ENCODE measurements at regions not wholly inside any gene's neighbourhood (a gene's known extent, or its start where the extent isn't known, plus 50 kb on each side); places are given as distances from the start of the nearest gene placed in this dataset.

DNA sequence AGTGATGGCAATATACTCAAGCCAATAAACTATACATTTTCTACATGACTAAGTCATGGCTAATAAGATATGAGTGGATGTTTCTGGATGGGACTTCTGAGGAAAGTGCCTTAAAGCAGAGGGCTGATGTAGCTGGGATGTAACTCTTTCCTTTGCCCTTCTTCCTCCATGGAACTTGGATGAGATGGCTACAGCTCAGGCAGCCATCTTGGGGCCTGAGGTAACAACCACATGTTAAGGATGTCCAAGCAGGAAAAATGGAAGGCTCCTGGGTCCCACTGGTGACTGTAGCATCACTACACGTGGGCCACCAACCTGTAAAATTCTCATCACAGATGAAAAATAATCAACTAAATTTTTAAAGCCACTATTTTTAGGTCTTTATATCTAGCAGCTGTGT is 54.4 kb upstream of the GRIP1 start:
- H3K4me1 ChIP-seq, result no peaks in the 10 kb centered on the region
- ATAC-seq (no peak), DNase-seq (no peak)
- intact Hi-C loops (cut with DNase I), result no loop called here
- 68 to 77% methylated on average over 1 of the region's 1 CpG for WGBS, 2 donors
- no peak overlapping the region for H3K4me3 ChIP-seq
- H3K36me3 ChIP-seq, result no peaks in the 10 kb centered on the region
- H3K27ac ChIP-seq, result no peak overlapping the region
- no peaks in the 10 kb centered on the region for H3K27me3 ChIP-seq
- no peak for TF ChIP-seq CTCF (IDR thresholded peaks at IDR 0.05)
- no peaks in the 10 kb centered on the region for H3K9me3 ChIP-seq

DNA sequence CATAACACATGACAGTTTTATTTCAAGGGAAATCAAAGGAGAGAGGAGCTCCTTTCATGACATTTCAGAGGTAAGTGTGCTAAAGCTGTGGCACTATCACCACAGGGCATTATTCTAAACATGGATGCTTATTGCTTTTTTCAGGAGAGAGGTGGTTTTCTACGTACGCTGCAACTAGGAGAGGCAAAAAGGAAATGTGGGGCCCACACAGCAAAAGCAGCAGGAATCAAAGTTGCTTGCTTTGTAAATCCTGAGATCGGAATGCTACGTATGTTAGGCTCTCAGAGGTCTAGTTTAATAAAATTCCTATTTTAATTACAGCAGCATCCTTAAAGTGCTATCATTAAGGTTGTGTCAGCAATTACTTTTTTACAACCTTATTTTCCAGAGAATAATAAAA is 55.0 kb upstream of the GRIP1 start:
- intact Hi-C loops (cut with DNase I), result no loop called here
- 66 to 72% methylated on average over 4 of the region's 4 CpGs for WGBS, 2 donors
- no peak for DNase-seq

GRCh38 chr12:66735275-66735674 is 56.4 kb upstream of the GRIP1 start:
- Histone ChIP-seq H3K27me3 (peaks cover 0 to 5% (median 0%) of the 10 kb centered on the region in 7 donors), H3K9me3 (no peaks in the 10 kb centered on the region), H3K4me3 (no peak overlapping the region), H3K36me3 (no peaks in the 10 kb centered on the region), H3K4me1 (no peaks in the 10 kb centered on the region), H3K27ac (no peak overlapping the region)
- 83 to 90% methylated on average over 4 of the region's 4 CpGs for WGBS, 2 donors
- no peak for ATAC-seq
- TF ChIP-seq CTCF (IDR thresholded peaks at IDR 0.05), result no peak
- intact Hi-C loops (cut with DNase I), result no loop called here
- no peak for DNase-seq

More for the DNA sequence above, 55.0 kb upstream of the GRIP1 start:
- no peak for TF ChIP-seq CTCF (IDR thresholded peaks at IDR 0.05)
- H3K4me1 ChIP-seq, result no peaks in the 10 kb centered on the region
- H3K4me3 ChIP-seq, result no peak overlapping the region
- H3K9me3 ChIP-seq, result no peaks in the 10 kb centered on the region
- H3K36me3 ChIP-seq, result no peaks in the 10 kb centered on the region
- ATAC-seq, result no peak
- H3K27me3 ChIP-seq, result no peaks in the 10 kb centered on the region
- no peak overlapping the region for H3K27ac ChIP-seq

GRCh38 chr12:66736931-66737330 is 58.1 kb upstream of the GRIP1 start:
- H3K27ac ChIP-seq, result no peak overlapping the region
- peaks cover 0 to 5% (median 0%) of the 10 kb centered on the region in 7 donors for H3K27me3 ChIP-seq
- 81 to 83% methylated on average over 4 of the region's 4 CpGs for WGBS, 2 donors
- intact Hi-C loops (cut with DNase I), result no loop called here
- no peaks in the 10 kb centered on the region for H3K36me3 ChIP-seq
- H3K4me3 ChIP-seq, result no peak overlapping the region
- ATAC-seq (no peak), DNase-seq (no peak)
- H3K4me1 ChIP-seq, result no peaks in the 10 kb centered on the region
- TF ChIP-seq CTCF (IDR thresholded peaks at IDR 0.05), result no peak
- H3K9me3 ChIP-seq, result no peaks in the 10 kb centered on the region

- 65 to 85% methylated on average over 1 of the region's 1 CpG for WGBS, 2 donors
- intact Hi-C loops (cut with DNase I), result no loop called here
- peaks cover 0 to 5% (median 0%) of the 10 kb centered on the region in 7 donors for H3K27me3 ChIP-seq
- ATAC-seq, result no peak
- DNase-seq, result no peak
- H3K4me1 ChIP-seq, result no peaks in the 10 kb centered on the region
- TF ChIP-seq CTCF (IDR thresholded peaks at IDR 0.05), result no peak
- H3K36me3 ChIP-seq, result no peaks in the 10 kb centered on the region
- no peak overlapping the region for H3K4me3 ChIP-seq
- no peaks in the 10 kb centered on the region for H3K9me3 ChIP-seq
- H3K27ac ChIP-seq, result no peak overlapping the region
Measured at GRCh38 chr12:66739266-66739665, 60.4 kb upstream of the GRIP1 start.

All from heart right ventricle (tissue), 16 donors.